ENCODE measurements at regions not wholly inside any gene's neighbourhood (a gene's known extent, or its start where the extent isn't known, plus 50 kb on each side); places are given as distances from the start of the nearest gene placed in this dataset.
"Not testable (repeated sequence)": the region's sequence is repeated elsewhere in the genome, so short reads cannot be mapped to it uniquely, and the experiment has no call there.

DNA sequence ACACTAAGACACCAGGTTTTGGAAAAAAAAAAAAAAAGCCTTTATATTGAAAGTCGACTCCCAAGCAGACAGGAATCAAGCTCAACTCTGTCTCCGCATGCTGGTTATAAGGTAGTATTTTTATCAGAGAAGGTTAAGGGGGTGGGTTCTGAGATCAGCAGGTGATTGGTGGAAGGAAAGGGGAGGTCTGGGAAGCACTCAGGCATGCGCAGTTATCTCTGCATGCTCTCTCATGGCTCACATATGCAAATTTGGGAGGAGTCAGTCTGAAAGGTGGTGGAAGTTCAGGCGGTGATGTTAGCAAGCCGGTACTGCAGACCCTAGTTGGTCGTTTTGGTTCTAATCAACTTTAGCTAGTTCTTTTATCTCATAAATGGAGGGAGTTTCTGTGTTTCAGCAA lies 357.6 kb upstream of the C16orf82 start:
- intact Hi-C loops (cut with micrococcal nuclease) = no loop called here

DNA sequence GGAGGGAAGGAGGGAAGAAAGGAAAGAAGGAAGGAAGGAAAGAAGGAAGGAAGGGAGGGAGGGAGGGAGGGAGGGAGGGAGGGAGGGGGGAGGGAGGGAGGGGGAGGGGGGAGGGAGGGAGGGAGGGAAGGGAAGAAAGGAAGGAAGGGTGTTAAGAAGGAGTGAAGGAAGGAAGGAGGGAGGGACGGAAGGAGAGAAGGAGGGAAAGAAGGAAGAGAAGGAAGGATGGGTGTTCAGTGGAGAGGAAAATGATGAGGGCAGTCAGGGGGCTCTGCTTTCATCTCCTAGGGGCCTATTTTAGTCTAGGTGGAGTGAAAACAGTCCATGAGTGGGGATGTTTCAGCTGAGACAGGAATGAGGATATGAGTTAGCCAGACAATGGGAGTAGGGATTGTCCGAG lies 357.0 kb upstream of the C16orf82 start:
- intact Hi-C loops (cut with micrococcal nuclease) = no loop called here

DNA sequence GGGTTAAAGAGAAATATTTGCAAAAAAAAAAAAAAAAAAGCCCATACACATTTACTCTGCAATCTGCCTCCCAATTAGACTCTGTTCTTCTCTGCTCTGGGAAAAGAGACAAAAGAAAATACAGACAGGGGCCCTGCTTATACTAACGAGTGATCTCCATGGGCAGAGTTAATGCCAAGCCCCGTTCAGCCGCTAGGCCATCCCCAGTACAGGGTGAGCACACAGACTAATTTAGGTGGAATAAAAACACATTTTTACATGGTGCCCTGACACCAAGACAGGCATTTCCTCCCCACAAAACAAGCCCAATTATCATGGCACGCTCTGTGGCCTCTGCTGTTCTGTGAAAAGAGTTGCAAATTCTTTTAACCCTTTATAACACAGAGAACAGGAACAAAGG lies 356.3 kb upstream of the C16orf82 start:
- intact Hi-C loops (cut with micrococcal nuclease) = no loop called here

GRCh38 chr16:26712876-26713275 lies 353.9 kb upstream of the C16orf82 start:
- intact Hi-C loops (cut with micrococcal nuclease) = no loop called here

DNA sequence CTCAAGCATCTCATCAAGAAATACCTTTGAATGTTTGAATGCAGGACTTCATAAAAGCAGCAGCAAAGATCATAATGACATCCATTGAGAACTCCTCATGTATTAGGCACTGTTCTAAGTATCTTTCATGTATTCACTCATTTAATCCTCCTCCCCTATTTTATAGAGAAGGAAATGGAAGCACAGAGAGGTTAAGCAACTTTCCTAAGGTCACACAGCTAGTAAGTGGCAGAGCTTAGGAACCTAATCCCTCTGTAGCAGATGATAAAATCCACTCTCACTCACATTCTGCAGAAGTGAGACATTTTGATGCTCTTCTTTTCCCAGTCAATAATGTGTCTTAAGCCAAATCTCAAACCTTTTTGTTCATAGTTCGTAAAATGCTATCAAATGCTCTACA lies 350.8 kb upstream of the C16orf82 start:
- intact Hi-C loops (cut with micrococcal nuclease) = no loop called here

DNA sequence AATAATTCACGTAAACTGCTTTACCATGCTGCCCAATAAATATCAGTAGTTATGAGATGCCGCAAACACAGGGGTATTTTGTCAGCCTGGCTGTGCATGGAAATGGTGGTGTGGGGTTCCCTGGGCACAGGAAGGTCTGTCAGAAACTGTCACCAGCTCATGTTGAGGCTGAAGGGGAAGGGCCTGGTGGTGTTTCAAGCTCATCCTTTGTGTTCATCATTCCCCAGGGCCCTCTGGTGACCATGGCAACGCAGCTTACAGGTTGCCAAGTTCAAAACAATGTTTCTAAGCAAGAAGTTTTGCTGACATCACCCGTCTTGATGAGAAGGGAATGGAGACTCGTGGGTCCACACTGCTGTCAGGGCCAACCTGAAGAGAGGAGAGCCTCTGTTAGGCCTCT lies 348.9 kb upstream of the C16orf82 start:
- intact Hi-C loops (cut with micrococcal nuclease) = no loop called here

DNA sequence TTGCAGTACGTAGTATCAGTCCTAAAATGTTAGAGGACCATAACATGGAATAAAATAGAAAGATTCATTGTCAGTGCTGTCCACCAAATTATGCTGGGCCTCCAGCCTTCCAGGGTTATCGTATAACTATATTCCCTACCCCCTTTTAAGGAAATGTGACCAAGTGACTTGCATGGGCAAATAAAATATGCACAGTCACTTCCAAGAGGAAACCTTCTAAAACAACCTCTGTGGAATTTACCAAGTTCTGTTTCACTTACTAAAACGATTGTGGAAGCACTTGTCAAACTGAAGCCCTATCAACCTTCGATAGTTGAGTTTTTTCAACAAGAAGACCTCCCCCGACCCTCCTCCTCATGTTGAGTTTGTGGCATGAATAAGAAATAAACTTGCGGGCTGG lies 345.4 kb upstream of the C16orf82 start:
- intact Hi-C loops (cut with micrococcal nuclease) = no loop called here

- intact Hi-C loops (cut with micrococcal nuclease) = not testable (repeated sequence)
These were observed 344.8 kb upstream of the C16orf82 start for GRCh38 chr16:26721957-26722356.

DNA sequence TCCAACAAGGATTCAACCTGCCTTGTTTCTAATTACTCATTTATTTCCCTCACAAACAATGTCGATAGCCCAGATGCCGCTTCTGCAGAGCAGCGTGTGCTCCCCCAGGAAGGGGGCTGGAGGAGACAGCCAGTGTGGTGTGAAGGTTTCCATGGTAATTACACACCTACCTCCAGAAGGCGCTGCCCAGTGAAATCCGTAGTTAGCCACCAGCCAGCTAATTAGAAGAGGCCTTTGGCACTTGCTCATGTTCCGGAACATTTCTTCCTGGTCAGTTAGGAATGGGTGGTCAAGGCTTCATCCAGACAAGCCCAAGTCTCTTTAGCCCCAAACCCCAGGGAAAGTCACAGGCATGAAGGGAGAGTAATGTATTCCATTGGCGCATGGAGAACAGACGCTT lies 342.5 kb upstream of the C16orf82 start:
- intact Hi-C loops (cut with micrococcal nuclease) = no loop called here

- intact Hi-C loops (cut with micrococcal nuclease) = no loop called here
These were observed 338.9 kb upstream of the C16orf82 start for GRCh38 chr16:26727848-26728247.

DNA sequence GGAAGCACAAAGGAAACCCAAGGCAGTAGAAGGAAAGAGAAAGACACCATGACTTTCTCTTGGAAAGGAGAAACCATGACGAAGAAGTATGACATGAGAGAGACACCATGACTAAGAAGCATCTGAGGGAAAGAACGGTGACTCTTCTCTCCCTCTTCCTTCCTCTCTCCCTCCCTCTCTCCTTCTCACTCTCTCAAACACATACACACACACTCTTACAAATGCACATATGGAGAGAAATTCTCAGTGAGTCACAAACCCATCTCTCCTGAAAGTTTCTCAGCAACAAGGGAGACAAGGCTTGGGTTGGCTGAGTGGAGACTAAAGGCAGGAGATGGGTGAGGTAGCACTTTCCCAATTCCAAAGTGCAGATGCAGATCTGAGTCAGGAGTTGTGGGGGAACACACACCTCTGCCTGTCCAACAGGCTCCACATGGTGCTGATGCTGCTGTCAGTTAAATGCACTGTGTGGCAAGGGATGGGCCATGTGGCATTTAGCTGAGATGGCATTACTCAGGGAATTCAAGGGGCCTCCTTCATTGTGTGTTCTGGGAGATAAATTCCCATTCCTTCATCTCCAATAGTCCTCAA lies 336.7 kb upstream of the C16orf82 start:
- intact Hi-C loops (cut with micrococcal nuclease) = no loop called here

- intact Hi-C loops (cut with micrococcal nuclease) = no loop called here
These were observed 335.0 kb upstream of the C16orf82 start for GRCh38 chr16:26731729-26732128.

DNA sequence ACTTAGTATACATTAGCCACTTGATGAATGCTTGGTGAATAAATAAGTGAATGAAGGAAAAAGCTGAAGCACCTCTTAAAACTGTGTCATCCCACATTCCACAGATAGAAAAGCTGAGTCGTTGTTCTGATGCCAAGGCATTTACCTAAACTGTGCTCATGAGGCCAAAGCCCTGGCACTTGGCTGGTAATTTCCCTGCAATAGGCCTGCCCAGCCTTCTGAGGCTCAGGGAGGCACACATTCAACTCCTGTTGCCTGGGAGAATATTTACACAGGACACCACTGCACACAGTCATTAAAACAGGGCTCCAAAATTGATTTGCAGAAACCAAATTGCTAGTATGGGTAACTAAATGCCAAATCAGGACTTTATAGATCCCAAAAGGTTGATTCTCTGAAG lies 333.0 kb upstream of the C16orf82 start:
- intact Hi-C loops (cut with micrococcal nuclease) = no loop called here

GRCh38 chr16:26735521-26735920 lies 331.2 kb upstream of the C16orf82 start:
- intact Hi-C loops (cut with micrococcal nuclease) = no loop called here

- intact Hi-C loops (cut with micrococcal nuclease) = no loop called here
These were observed 330.6 kb upstream of the C16orf82 start for GRCh38 chr16:26736084-26736483.

GRCh38 chr16:26740771-26741170 lies 326.0 kb upstream of the C16orf82 start:
- intact Hi-C loops (cut with micrococcal nuclease) = no loop called here

DNA sequence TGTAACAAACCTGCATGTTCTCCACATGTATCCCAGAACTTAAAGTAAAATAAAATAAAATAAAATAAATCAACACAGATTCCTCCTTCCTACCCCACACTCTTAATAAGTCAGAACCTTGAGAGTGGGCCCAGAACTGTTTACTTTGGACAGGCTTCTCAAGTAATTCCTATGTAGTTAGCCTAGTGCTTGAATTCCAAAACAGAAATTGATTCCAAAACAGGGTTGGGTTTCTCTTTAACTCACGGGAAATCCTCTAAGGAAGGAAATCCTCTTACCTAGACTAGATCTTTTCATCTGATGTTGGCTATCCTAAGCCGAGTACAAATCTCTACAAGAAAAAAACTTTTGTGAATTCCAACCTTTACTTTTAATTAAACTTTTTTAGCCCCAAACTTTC lies 324.7 kb upstream of the C16orf82 start:
- intact Hi-C loops (cut with micrococcal nuclease) = no loop called here

DNA sequence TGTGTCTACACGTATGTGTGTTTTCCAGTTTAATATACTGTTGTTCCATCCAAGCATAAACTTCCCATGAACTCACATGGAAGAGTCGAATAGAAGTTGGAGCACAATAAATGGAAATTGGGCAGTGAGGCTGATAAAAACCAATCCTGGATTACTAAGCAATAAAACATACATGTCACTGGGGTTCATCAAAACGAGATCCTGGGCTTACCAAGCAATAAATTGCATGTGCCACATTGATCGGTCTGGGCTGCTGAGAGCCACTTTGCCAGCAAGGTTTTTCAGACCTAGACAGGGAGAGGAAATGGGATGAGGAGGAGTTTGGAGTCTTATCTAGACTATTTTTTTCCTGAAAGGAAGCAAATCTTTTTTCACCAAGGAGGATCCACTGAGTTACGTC lies 322.3 kb upstream of the C16orf82 start:
- intact Hi-C loops (cut with micrococcal nuclease) = no loop called here

DNA sequence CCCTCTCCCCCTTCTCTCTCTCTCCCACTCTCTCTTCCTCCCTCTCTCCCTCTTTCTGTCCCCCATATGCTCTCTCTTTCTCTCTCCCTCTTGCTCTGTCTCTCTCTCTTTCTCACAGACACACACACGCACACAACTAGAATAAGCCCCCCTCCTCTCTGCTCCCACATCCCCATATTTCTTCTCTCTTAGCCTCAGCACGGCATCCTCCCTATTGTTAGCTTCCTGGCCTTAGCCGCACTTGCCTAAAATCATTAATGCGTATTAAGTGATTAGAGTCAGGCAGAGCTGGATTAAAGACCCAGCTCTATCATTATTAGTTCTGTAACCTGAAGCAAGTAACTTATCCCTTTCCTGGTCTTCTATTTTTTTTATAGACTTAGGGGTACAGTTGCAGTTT lies 319.0 kb upstream of the C16orf82 start:
- intact Hi-C loops (cut with micrococcal nuclease) = no loop called here

DNA sequence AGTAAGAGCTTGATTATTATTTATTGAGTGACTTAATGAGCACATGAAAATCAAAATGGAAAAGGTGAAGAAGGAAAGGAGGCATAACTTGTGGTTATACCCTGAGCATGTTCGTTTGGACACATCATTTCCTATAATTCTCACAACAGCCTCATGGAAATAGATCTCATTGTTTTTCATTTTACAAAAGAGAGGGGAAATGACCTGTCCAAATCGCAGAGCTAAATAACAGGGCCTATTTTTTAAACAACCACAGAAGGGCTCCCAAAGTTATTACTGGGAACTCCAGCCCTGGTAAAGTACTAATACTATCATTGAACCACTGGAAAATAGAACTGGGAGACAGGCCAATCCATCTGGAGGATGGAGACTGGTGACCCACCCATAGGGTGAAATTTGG lies 317.7 kb upstream of the C16orf82 start:
- intact Hi-C loops (cut with micrococcal nuclease) = no loop called here

DNA sequence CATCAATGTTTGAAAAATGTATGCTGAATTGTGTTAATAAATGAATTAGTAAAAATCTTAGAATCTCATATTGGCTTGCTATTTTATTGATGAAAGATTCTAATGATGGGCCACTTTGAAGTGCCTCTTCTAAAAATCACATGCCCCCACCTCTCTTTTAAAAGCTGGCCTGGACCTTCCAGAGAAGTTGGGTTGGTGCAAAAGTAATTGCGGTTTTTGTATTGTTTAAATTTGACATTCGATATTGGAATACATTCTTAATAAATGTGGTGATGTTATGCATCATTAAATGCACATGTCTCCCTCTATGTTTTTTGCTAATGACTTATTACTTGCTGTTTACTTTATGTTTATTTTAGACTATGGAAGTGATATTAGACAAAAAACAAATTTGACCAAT lies 314.6 kb upstream of the C16orf82 start:
- intact Hi-C loops (cut with micrococcal nuclease) = no loop called here

DNA sequence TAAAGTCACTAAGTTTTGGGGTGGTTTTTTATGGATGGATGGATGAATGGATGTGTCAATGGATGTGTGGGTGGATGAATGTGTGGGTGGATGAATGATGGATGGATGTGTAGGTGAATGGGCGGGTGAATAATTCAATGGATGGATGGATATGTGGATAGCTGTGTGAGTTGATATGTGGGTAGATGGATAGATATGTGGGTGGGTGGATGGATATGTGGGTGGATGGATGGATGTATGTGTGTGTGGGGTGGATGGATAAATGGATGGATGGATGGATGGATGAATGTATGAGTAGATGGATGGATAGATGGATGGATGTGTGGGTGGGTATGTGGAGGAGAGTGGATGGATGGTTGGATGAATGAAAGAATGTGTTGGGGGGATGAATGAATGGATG lies 310.1 kb upstream of the C16orf82 start:
- intact Hi-C loops (cut with micrococcal nuclease) = no loop called here

DNA sequence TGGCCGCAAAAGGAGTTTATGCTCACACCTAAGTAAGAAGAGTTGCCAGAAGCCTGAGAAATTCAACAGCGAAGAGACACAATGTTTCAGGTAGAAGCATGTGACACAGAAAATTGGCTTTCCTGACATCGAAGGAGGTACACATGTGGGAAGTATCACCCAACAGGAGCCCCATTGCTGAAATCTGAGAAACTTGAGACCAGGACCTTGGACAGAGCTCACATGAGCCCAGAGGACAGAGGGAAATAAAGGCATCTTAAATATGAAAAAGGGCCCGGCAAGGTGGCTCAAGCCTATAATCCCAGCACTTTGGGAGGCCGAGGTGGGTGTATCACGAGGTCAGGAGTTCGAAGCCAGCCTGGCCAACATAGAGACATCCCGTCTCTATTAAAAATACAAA lies 304.1 kb upstream of the C16orf82 start:
- intact Hi-C loops (cut with micrococcal nuclease) = loop anchor here (10.0 kb wide), 1 partner anchor 798 kb away; no protein-coding TSS in a partner anchor

DNA sequence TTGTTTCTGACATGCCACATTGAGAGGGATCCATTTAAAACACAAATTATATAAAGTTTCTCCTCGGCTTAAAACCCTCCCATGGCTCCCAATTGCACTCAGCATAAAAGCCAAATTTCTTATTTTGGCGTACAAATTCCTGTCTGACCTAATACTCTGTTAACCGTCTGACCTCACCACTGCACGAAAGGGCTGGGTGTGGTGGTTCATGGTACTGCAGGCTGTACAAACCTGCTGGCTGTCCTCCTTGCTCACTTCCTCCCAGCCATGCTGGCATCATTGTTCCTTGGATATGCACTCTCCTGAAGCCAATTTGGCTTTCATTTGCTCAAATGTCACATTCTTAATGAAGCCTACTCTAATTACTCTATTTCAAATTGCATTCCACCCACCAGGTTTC lies 301.6 kb upstream of the C16orf82 start:
- intact Hi-C loops (cut with micrococcal nuclease) = loop anchor here (10.0 kb wide), 1 partner anchor 800 kb away; no protein-coding TSS in a partner anchor
